LNCaP clone FGC (cell line): ENCODE measurements at regions not wholly inside any gene's neighbourhood (a gene's known extent, or its start where the extent isn't known, plus 50 kb on each side); places are given as distances from the start of the nearest gene placed in this dataset.

ENCODE experiments used
- DNase-seq: peaks from one replicate; pipeline ENCODE4 v3.0.0-alpha.2; 2011; ENCODE audit warnings: low read depth
- H3K4me3 ChIP-seq: 2 replicates; pipeline ENCODE4 v1.5.1; 2011; ENCODE audit warnings: mild to moderate bottlenecking, low read depth, low read length, control low read depth
- CTCF ChIP-seq: IDR thresholded peaks from 2 replicates; pipeline ENCODE4 v1.5.1; 2012; ENCODE audit warnings: mild to moderate bottlenecking; ENCODE audit not compliant: control insufficient read depth, insufficient read depth; ENCODE audit errors: extremely low read depth

- no peak for TF ChIP-seq CTCF
- DNase-seq = peak; percentile 95
Measured at GRCh38 chr2:42876326-42876751, 84.0 kb upstream of the HAAO start.

DNA sequence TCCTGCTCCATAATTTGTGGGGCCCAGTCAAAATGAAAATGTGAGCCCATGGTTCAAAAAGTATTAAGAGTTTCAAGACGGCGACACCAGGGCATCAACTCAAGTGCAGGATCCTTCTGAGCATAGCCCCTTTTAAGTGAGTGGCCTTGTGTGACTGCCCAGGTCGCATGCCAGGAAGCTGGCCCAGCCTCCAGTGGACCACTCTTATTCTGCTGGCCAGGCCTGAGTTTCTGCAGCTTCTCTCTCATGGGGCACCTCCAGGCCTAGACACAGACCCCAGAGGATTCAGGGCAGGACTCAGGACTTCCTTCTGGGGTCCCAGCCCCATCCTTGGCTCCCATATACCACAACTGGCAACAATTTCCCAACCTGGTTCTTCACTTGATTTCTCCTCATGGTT lies 83.5 kb upstream of the HAAO start:
- no peak overlapping the region for H3K4me3 ChIP-seq
- no peak for DNase-seq
- no peak for TF ChIP-seq CTCF

More at GRCh38 chr2:42876326-42876751, 84.0 kb upstream of the HAAO start:
- H3K4me3 ChIP-seq = no peak overlapping the region

- DNase-seq = no peak
- no peak overlapping the region for H3K4me3 ChIP-seq
- TF ChIP-seq CTCF = no peak
Measured at GRCh38 chr2:42874949-42875801, 82.8 kb upstream of the HAAO start.

GRCh38 chr2:42872721-42873120 lies 80.3 kb upstream of the HAAO start:
- DNase-seq = no peak
- no peak for TF ChIP-seq CTCF
- no peak overlapping the region for H3K4me3 ChIP-seq

DNA sequence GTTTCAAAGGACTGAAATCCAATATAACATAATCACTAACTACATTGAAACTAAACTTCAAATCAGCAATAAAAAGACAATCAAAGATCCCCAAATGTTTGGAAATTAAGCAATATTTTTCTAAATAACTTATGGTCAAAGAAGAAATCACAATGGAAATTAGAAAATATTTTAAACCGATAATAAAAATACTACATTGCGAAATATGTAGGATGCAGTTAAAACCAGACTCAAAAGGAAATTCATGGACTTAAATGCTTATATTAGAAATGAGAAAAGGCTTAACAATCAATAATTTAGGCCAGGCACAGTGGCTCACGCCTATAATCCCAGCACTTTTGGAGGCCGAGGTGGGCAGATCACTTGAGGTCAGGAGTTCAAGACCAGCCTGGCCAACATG lies 79.0 kb upstream of the HAAO start:
- no peak for TF ChIP-seq CTCF
- DNase-seq = no peak
- no peak overlapping the region for H3K4me3 ChIP-seq

DNA sequence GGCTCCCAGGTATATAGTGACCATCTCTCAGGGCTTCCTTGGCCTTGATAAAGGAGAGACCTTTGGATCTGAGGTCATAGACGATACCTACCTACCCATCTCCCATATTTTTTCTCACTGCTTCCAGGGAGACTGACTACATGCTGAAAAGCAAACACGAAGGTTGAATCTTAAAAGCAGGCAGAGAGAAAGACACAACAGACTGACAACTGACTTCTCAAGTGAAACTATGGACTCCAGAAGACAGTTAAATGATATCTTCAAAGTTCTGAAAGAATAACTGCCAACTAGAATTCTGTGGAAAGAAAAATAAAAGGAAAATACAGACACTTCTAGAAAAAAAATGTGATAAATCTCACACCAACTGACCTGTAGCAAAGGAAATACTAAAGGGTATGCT lies 76.5 kb upstream of the HAAO start:
- TF ChIP-seq CTCF = no peak
- DNase-seq = no peak
- H3K4me3 ChIP-seq = no peak overlapping the region

- TF ChIP-seq CTCF = no peak
- no peak for DNase-seq
- H3K4me3 ChIP-seq = no peak overlapping the region
Measured at GRCh38 chr2:42868096-42868495, 75.7 kb upstream of the HAAO start.
